ENCODE measurements at regions not wholly inside any gene's neighbourhood (a gene's known extent, or its start where the extent isn't known, plus 50 kb on each side); places are given as distances from the start of the nearest gene placed in this dataset.

GRCh38 chr5:30627945-30628344 is 565.5 kb upstream of the CDH6 start:
- Mint-ChIP-seq H3K27ac (no peak overlapping the region), H3K4me3 (no peak overlapping the region), H3K27me3 (ENCODE audit: insufficient read depth, low read depth, poor library complexity) (peaks cover 2% of the 10 kb centered on the region), H3K4me1 (no peaks in the 10 kb centered on the region), H3K36me3 (ENCODE audit: low read depth) (peaks cover 5% of the 10 kb centered on the region; the same call in 2 of the 3 replicates), H3K9me3 (peaks cover 6% of the 10 kb centered on the region; the same call in 2 of the 3 replicates)
- no peak overlapping the region for H3K27ac ChIP-seq (ENCODE audit: low read depth)
- no peaks in the 10 kb centered on the region for H3K9me2 ChIP-seq (ENCODE audit: insufficient read depth)
- no peak for TF ChIP-seq POLR2AphosphoS5 (IDR thresholded peaks at IDR 0.05; ENCODE audit: low read depth)
- TF ChIP-seq ZNF462 (CRISPR knock-in tag; IDR thresholded peaks at IDR 0.05) = no peak
- no peak for TF ChIP-seq STAT1 (IDR thresholded peaks at IDR 0.05; ENCODE audit: unreplicated experiment)
- no peak for TF ChIP-seq EZH2 (IDR thresholded peaks at IDR 0.05; ENCODE audit: low read depth, unreplicated experiment)
- TF ChIP-seq ZNF114 (CRISPR knock-in tag; IDR thresholded peaks at IDR 0.05) = no peak
- no peak for TF ChIP-seq NANOG (IDR thresholded peaks at IDR 0.05; ENCODE audit: borderline replicate concordance)
- TF ChIP-seq EZH2phosphoT487 (IDR thresholded peaks at IDR 0.05; ENCODE audit: unreplicated experiment) = no peak
- no peak for TF ChIP-seq CTCF (conservative IDR thresholded peaks at IDR 0.05; ENCODE audit: low read depth in 2 of 2)
- TF ChIP-seq JUNB (IDR thresholded peaks at IDR 0.05; ENCODE audit: unreplicated experiment) = no peak
- TF ChIP-seq CREB1 (CRISPR knock-in tag; IDR thresholded peaks at IDR 0.05; ENCODE audit: low read depth) = no peak
- no peak for TF ChIP-seq ETS1 (IDR thresholded peaks at IDR 0.05)
- no peak for TF ChIP-seq REST (IDR thresholded peaks at IDR 0.05; ENCODE audit: unreplicated experiment)
- TF ChIP-seq ZNF331 (CRISPR knock-in tag; IDR thresholded peaks at IDR 0.05; ENCODE audit: low read depth) = no peak
- H3F3A ChIP-seq (replicated peaks; ENCODE audit: low read depth) = no peaks in the 10 kb centered on the region
- DNase-seq (ENCODE audit: low spot score) (no peak), ATAC-seq (no peak)
- H4K20me1 ChIP-seq (replicated peaks; ENCODE audit: insufficient read depth) = no peaks in the 10 kb centered on the region
- H3K27me3 ChIP-seq (ENCODE audit: insufficient read depth) = no peaks in the 10 kb centered on the region
- no peaks in the 10 kb centered on the region for H3K36me3 ChIP-seq (ENCODE audit: insufficient read depth)
- H3K4me3 ChIP-seq = no peak overlapping the region
- no peak overlapping the region for H2AFZ ChIP-seq
- no peak overlapping the region for H3K4me2 ChIP-seq
- no peaks in the 10 kb centered on the region for H3K4me1 ChIP-seq (ENCODE audit: insufficient read depth)
- H3K79me2 ChIP-seq (replicated peaks; ENCODE audit: insufficient read depth) = no peaks in the 10 kb centered on the region

Measured in GM23338 (cell line).